ENCODE measurements at regions not wholly inside any gene's neighbourhood (a gene's known extent, or its start where the extent isn't known, plus 50 kb on each side); places are given as distances from the start of the nearest gene placed in this dataset.
"Not testable (repeated sequence)": the region's sequence is repeated elsewhere in the genome, so short reads cannot be mapped to it uniquely, and the experiment has no call there.

- DNase-seq, result not testable (repeated sequence)
Measured at GRCh38 chr5:63180190-63180589, 601.6 kb downstream of the LRRC70 start.

- no peak for DNase-seq
Measured at GRCh38 chr5:63175850-63176249, 597.2 kb downstream of the LRRC70 start.

GRCh38 chr5:63170486-63170885 is 591.9 kb downstream of the LRRC70 start:
- no peak for DNase-seq

- no peak for DNase-seq
Measured at GRCh38 chr5:63164838-63165535, 586.4 kb downstream of the LRRC70 start.

GRCh38 chr5:63164339-63164738 is 585.7 kb downstream of the LRRC70 start:
- no peak for DNase-seq

GRCh38 chr5:63155310-63155631 is 576.7 kb downstream of the LRRC70 start:
- DNase-seq, result no peak

GRCh38 chr5:63154476-63155309 is 576.1 kb downstream of the LRRC70 start:
- DNase-seq, result no peak

- no peak for DNase-seq
Measured at GRCh38 chr5:63152871-63153270, 574.3 kb downstream of the LRRC70 start.

- DNase-seq, result no peak
Measured at GRCh38 chr5:63145167-63145566, 566.5 kb downstream of the LRRC70 start.

GRCh38 chr5:63141591-63141990 is 563.0 kb downstream of the LRRC70 start:
- no peak for DNase-seq

GRCh38 chr5:63135291-63135690 is 556.7 kb downstream of the LRRC70 start:
- no peak for DNase-seq

- no peak for DNase-seq
Measured at GRCh38 chr5:63131626-63132285, 553.1 kb downstream of the LRRC70 start.

- DNase-seq, result no peak
Measured at GRCh38 chr5:63128761-63129160, 550.1 kb downstream of the LRRC70 start.

- no peak for DNase-seq
Measured at GRCh38 chr5:63128018-63128417, 549.4 kb downstream of the LRRC70 start.

- no peak for DNase-seq
Measured at GRCh38 chr5:63127054-63127453, 548.4 kb downstream of the LRRC70 start.

GRCh38 chr5:63125862-63126261 is 547.2 kb downstream of the LRRC70 start:
- peak; percentile 20 for DNase-seq

- no peak for DNase-seq
Measured at GRCh38 chr5:63125392-63125791, 546.8 kb downstream of the LRRC70 start.

- DNase-seq, result no peak
Measured at GRCh38 chr5:63124266-63124665, 545.6 kb downstream of the LRRC70 start.

- no peak for DNase-seq
Measured at GRCh38 chr5:63121471-63121870, 542.9 kb downstream of the LRRC70 start.

GRCh38 chr5:63118221-63118620 is 539.6 kb downstream of the LRRC70 start:
- no peak for DNase-seq

- no peak for DNase-seq
Measured at GRCh38 chr5:63111891-63112290, 533.3 kb downstream of the LRRC70 start.

- DNase-seq, result no peak
Measured at GRCh38 chr5:63101870-63102269, 523.3 kb downstream of the LRRC70 start.

GRCh38 chr5:63097286-63097685 is 518.7 kb downstream of the LRRC70 start:
- DNase-seq, result no peak

GRCh38 chr5:63094730-63095129 is 516.1 kb downstream of the LRRC70 start:
- DNase-seq, result no peak
